GM21723 (cell line): ENCODE measurements at regions not wholly inside any gene's neighbourhood (a gene's known extent, or its start where the extent isn't known, plus 50 kb on each side); places are given as distances from the start of the nearest gene placed in this dataset.
"Not testable (repeated sequence)": the region's sequence is repeated elsewhere in the genome, so short reads cannot be mapped to it uniquely, and the experiment has no call there.

Experiments
- ATAC-seq: cut with Tn5 transposase; IDR thresholded peaks from one replicate; pipeline ENCODE4 v1.9.1; 2021; ENCODE audit warnings: mild to moderate bottlenecking, moderate library complexity; ENCODE audit not compliant: unreplicated experiment

GRCh38 chr1:109857702-109858101 is 52.9 kb upstream of the CSF1 start:
- ATAC-seq: not testable (repeated sequence)

GRCh38 chr1:109855986-109856385 is 54.7 kb upstream of the CSF1 start:
- ATAC-seq: not testable (repeated sequence)

GRCh38 chr1:109853972-109854371 is 56.7 kb upstream of the CSF1 start:
- ATAC-seq: not testable (repeated sequence)

GRCh38 chr1:109852221-109853015 is 58.2 kb upstream of the CSF1 start:
- not testable (repeated sequence) for ATAC-seq

- no peak for ATAC-seq
Observed at GRCh38 chr1:109850827-109851226, 59.8 kb upstream of the CSF1 start.

GRCh38 chr1:109850194-109850593 is 60.5 kb upstream of the CSF1 start:
- ATAC-seq: no peak

GRCh38 chr1:109849655-109850054 is 61.0 kb upstream of the CSF1 start:
- ATAC-seq: no peak

GRCh38 chr1:109847251-109847650 is 63.4 kb upstream of the CSF1 start:
- ATAC-seq: no peak

- no peak for ATAC-seq
Observed at GRCh38 chr1:109846846-109847245, 63.8 kb upstream of the CSF1 start.

GRCh38 chr1:109846162-109846561 is 64.5 kb upstream of the CSF1 start:
- ATAC-seq: no peak

GRCh38 chr1:109845658-109846057 is 65.0 kb upstream of the CSF1 start:
- no peak for ATAC-seq

- ATAC-seq: no peak
Observed at GRCh38 chr1:109844609-109845008, 66.0 kb upstream of the CSF1 start.

- no peak for ATAC-seq
Observed at GRCh38 chr1:109840011-109840629, 70.5 kb upstream of the CSF1 start.

GRCh38 chr1:109839276-109839675 is 71.4 kb upstream of the CSF1 start:
- ATAC-seq: not testable (repeated sequence)

- ATAC-seq: no peak
Observed at GRCh38 chr1:109838838-109839240, 71.8 kb upstream of the CSF1 start.

- no peak for ATAC-seq
Observed at GRCh38 chr1:109837852-109838570, 72.6 kb upstream of the CSF1 start.

GRCh38 chr1:109835645-109836044 is 71.9 kb upstream of the EPS8L3 start:
- not testable (repeated sequence) for ATAC-seq

GRCh38 chr1:109834951-109835350 is 71.2 kb upstream of the EPS8L3 start:
- no peak for ATAC-seq

- no peak for ATAC-seq
Observed at GRCh38 chr1:109832945-109833344, 69.2 kb upstream of the EPS8L3 start.

- no peak for ATAC-seq
Observed at GRCh38 chr1:109828756-109829505, 65.2 kb upstream of the EPS8L3 start.

- no peak for ATAC-seq
Observed at GRCh38 chr1:109827986-109828385, 64.3 kb upstream of the EPS8L3 start.
